IPS DF 4.7 (cell line): ENCODE measurements at regions not wholly inside any gene's neighbourhood (a gene's known extent, or its start where the extent isn't known, plus 50 kb on each side); places are given as distances from the start of the nearest gene placed in this dataset.

ENCODE experiments used
- DNase-seq: peaks from one replicate; pipeline ENCODE4 v3.0.0-alpha.2; 2013; ENCODE audit warnings: low spot score; ENCODE audit errors: extremely low read depth

- no peak for DNase-seq
Observed at GRCh38 chr5:119789406-119790117, 160.2 kb downstream of the FAM170A start.

DNA sequence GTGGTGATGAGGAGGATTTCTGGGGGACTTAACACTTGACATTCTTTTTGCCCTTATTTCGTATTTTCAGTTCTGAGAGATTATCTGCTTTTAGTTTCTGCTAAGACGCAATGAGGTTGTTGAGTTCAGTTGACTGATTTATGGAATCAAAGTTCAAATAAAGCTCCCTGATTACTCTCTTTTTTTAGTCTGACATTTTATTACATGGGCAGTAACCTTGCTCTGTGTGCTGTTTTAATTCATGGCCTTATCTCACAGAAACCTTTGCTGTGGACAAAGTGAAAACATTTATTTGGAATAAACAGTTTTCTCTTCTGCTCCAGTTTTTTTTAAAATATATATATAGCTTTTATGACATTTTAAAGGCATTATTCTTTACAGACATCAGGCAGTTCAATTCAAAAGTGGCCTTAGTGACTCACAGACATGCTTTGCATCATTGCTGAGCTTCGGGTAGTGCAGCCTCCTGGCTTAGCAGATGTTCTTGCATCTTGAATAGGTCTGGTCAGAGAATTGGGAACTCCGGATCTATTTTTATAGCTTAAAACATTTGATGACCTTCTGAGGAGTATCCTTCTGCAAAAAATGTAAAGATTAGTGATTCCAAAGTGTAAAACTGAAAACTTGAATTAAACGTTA lies 162.9 kb downstream of the FAM170A start:
- DNase-seq: no peak

DNA sequence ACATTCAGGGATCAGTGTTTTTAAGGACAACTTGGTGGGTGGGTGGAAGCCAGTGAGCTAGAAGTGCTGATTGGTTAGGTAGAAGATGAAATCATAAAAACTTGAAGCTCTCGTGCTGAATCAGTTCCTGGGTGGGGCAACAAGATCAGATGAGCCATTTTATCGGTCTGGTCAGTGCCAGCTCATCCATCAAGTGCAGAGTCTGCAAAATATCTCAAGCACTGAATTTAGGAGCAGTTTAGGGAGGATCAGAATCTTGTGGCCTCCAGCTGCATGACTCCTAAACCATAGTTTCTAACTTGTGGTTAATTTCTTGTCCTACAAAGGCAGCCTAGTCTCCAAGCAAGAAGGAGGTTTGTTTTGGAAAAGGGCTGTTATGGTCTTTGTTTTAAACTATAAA lies 166.4 kb downstream of the FAM170A start:
- no peak for DNase-seq

- no peak for DNase-seq
Observed at GRCh38 chr5:119801570-119801969, 172.2 kb downstream of the FAM170A start.

DNA sequence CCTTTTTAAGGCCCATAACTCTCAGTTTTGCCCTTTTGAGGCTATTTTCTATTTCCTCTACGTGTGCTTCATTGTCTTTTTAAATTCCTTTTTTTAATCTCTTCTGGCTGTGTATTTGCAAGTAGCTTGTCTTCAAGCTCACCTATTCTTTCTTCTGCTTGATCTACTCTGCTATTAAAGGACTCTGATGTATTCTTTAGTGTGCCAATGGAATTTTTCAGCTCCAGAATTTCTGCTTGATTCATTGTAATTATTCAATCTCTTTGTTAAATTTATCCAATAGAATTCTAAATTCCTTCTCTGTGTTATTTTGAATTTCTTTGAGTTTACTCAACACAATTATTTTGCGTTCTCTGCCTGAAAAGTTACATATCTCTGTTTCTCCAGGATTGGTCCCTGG lies 178.7 kb downstream of the FAM170A start:
- no peak for DNase-seq

GRCh38 chr5:119808474-119808873 lies 179.1 kb downstream of the FAM170A start:
- no peak for DNase-seq

DNA sequence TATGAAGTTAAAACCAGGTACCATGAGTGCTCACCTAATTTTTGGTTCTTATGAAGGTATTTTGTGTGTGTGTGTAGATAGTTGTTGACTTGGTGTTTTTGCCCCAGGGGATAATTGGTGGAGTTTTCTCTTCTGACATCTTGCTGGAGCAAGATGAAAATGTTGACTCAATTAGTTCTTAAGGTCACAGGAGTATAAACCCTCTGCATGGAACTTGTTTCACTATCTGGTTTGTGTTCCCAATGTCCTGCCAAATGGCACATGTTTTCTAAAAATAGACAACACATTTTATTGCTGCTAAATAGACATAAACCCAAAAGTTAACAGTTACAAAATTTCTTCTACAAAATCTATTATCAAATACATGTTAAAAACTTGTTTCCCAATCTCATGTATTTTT lies 180.9 kb downstream of the FAM170A start:
- DNase-seq: no peak

- no peak for DNase-seq
Observed at GRCh38 chr5:119811458-119811857, 182.1 kb downstream of the FAM170A start.

- no peak for DNase-seq
Observed at GRCh38 chr5:119814655-119815054, 185.3 kb downstream of the FAM170A start.

DNA sequence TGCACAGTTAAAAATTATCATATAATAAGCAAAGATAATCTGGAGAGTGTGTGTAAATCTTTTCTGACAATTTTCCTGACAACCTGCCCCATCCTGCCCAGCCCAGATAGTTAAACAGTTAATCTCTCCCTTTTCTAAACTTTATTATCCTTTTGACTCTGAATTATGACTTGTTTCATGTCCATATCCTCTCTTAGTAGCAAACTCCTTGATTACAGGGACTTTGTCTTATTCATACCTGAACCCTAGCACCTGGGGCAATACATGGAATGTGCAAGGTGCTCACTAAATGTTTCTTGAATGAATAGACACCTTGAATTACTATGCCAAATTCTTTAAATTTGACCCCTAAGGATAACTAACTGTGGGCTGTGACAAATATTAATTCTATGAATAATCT lies 186.7 kb downstream of the FAM170A start:
- DNase-seq: no peak

DNA sequence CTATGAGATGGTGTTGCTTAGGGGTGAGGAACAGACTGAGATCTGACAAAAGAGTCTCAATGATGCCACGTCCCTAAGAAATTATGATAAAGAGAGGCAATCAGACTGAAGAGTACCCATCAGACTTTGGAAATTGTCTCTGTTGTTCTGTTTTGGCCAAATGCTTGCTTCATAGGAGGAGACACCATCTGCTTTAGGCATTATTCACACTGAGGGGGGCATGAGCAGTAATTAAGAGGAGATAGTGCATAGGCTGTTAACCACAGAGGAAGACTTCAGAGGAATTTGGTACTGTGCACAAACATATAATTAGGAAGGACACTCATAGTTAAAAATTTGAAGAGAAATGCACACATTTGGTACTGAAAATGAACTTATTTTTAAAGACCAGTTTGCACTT lies 190.7 kb downstream of the FAM170A start:
- DNase-seq: no peak

DNA sequence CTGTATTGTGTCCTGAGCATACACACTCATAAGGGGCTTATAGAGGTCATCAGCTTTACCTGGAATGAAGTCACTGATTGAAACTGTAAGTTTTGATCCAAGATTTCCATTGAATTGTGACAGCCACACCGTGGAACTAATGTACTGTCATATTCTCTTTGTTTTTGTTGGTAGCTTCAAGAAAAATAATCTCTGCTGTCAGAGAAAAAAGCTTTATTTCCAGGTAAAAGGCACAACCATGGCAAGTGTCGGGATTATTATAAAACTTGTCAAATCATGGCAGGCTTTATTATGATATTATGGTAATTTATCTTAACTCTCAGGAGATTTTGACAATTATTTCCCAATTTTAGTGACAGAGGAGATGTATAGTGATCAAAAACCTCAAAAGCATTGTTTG lies 191.2 kb downstream of the FAM170A start:
- no peak for DNase-seq

DNA sequence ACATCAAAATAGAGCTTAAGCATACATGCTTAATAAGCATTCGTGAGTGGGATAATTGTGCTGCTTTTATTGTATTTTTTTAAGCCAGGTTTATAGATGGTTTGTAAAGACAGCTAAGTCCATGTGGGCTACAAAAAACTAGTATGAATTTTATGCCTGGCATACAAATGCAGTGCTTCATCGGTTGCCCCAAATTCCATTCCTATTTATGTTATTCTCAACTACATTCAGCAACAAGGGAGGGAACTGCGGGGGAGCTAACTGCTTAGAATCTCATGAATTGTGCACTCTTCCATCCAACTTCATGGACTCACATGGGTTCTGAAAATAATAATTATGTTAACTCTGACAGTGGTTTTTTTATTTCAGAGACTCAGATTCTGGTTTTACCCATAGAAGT lies 199.2 kb downstream of the FAM170A start:
- DNase-seq: no peak

DNA sequence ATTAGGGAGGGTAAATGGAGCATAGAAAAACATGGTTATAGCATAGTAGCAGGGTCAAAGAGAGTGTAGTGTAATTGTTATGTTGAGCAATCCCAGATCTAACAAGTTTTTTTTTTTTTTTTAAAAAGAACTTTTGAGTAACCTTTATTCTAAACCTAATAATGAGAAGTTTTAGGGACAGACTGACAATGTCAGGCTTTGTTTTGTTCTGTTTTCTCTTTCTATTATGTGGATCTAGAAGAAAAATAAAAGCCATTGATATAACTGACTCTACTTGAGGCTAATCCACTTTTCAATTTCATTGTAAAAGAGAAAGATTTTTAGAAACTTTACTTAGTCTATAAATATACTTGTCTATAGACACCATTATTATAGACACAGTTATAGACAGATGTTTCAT lies 200.0 kb downstream of the FAM170A start:
- no peak for DNase-seq

DNA sequence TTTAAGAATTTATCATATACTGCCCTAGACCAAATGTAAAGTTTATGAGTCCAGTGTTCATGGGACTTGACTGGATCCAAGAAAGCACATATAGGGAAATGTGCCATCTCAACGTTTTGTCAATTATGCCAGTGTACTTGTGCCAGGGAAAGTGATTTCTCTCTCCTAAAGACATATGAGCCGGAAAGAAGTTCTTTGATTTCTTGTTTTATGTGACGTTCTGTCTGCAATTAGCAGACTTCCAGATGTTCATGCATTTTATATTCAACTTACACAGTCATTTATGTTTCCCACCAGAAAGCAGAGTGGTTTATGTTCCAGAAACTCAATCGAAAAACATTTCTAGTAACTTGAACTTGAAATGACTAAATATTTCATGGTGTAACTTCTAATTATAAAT lies 203.8 kb downstream of the FAM170A start:
- no peak for DNase-seq

- no peak for DNase-seq
Observed at GRCh38 chr5:119840175-119840574, 210.8 kb downstream of the FAM170A start.

DNA sequence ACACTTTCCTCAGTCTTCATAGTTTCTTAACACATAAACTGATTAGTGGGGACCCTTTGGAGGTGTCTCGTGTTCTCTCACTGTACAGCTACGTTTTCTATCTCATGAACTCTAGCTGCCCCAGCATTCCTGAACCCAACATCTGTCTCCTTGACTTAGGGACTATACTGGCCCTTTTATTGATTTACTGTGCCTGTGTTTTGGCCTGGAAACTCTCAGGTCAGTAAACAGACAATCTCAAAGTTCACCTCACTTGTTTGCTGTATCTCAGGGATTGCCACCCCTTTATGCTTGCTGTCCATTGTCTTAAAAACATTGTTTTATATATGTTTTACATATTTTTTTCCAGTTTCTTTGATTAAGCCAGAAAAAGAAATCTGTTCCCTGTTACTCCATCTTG lies 222.8 kb downstream of the FAM170A start:
- DNase-seq: no peak

DNA sequence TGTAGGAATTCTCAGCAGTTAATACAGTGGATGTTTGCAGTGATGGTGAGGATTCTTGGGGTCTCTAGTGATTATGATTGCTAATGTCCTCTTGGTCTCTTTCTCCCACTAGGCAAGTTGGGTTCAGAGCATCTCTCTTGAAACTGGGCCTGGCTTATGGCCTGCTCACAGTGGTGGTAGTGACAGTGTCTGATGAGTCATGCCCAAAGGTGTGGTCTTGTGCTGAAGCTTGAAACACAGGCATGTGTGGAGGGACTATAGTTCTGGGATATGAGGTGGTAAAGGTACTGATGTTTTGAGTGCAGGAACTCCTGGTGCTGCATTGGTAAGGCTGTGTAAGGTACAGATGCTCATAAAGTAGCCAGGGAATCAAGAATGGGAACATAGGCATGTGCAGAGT lies 231.1 kb downstream of the FAM170A start:
- DNase-seq: no peak

- DNase-seq: no peak
Observed at GRCh38 chr5:119862619-119863018, 233.3 kb downstream of the FAM170A start.

DNA sequence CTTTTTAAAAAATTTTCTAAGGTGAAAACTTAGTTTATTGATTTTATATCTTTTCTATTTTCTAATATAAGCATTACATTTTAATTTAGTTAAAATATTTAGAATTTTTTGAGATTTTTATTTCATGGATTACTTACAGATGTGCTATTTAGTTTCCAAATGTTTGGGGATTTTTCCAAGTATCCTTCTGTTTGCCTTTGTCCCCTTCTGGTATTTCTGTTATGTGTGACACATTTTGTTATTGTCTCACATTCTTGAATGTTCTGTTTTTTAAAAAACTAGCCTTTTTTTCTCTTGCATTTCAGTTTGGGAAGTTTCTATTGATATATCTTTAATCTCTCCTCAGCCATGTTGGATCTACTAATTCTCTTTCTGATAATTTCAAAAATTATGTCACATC lies 234.9 kb downstream of the FAM170A start:
- no peak for DNase-seq

DNA sequence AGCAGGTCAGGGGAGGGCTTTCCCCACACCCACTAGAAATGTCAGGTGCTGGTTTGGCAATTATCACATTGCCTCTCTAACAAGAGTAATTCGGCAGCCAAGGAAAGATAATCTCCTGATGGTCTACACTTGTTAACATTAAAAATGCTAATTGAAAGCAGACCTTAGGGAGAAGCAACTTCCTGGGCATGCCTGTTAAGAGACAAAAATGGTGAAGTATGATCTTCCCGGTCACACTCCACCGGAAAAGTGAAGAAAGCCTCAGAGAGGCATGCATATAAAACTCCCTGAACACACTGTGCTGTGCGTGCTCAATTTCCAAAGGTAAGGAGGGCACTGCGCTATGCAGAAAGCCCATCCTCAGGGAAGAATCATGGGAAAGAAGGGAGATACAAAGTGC lies 244.3 kb downstream of the FAM170A start:
- DNase-seq: no peak

GRCh38 chr5:119876522-119876921 lies 247.2 kb downstream of the FAM170A start:
- DNase-seq: no peak

GRCh38 chr5:119878712-119879111 lies 249.4 kb downstream of the FAM170A start:
- DNase-seq: peak; percentile 14
